ENCODE measurements at regions not wholly inside any gene's neighbourhood (a gene's known extent, or its start where the extent isn't known, plus 50 kb on each side); places are given as distances from the start of the nearest gene placed in this dataset.
"Not testable (repeated sequence)": the region's sequence is repeated elsewhere in the genome, so short reads cannot be mapped to it uniquely, and the experiment has no call there.

GRCh38 chr16:87196661-87197060, 120.5 kb downstream of the C16orf95 start:
- DNase-seq: no peak

GRCh38 chr16:87198328-87198832, 118.8 kb downstream of the C16orf95 start:
- no peak for DNase-seq

GRCh38 chr16:87198881-87199280, 118.3 kb downstream of the C16orf95 start:
- no peak for DNase-seq

- no peak for DNase-seq
Observed at GRCh38 chr16:87199379-87199778, 117.8 kb downstream of the C16orf95 start.

GRCh38 chr16:87199901-87200300, 117.3 kb downstream of the C16orf95 start:
- DNase-seq: no peak

GRCh38 chr16:87200637-87201036, 116.6 kb downstream of the C16orf95 start:
- no peak for DNase-seq

- DNase-seq: no peak
Observed at GRCh38 chr16:87201052-87201451, 116.1 kb downstream of the C16orf95 start.

- DNase-seq: no peak
Observed at GRCh38 chr16:87201790-87202189, 115.4 kb downstream of the C16orf95 start.

- no peak for DNase-seq
Observed at GRCh38 chr16:87202346-87202745, 114.8 kb downstream of the C16orf95 start.

GRCh38 chr16:87203060-87203656, 114.0 kb downstream of the C16orf95 start:
- peak; percentile 86 for DNase-seq

GRCh38 chr16:87206646-87207451, 110.3 kb downstream of the C16orf95 start:
- peak; percentile 51 for DNase-seq

- peak; percentile 65 for DNase-seq
Observed at GRCh38 chr16:87207509-87207908, 109.7 kb downstream of the C16orf95 start.

- peak; percentile 59 for DNase-seq
Observed at GRCh38 chr16:87207965-87208364, 109.2 kb downstream of the C16orf95 start.

- DNase-seq: not testable (repeated sequence)
Observed at GRCh38 chr16:87208968-87209367, 108.2 kb downstream of the C16orf95 start.

GRCh38 chr16:87209808-87210512, 107.2 kb downstream of the C16orf95 start:
- no peak for DNase-seq

- no peak for DNase-seq
Observed at GRCh38 chr16:87210894-87211293, 106.3 kb downstream of the C16orf95 start.

- DNase-seq: no peak
Observed at GRCh38 chr16:87212026-87212425, 105.2 kb downstream of the C16orf95 start.

GRCh38 chr16:87213536-87213935, 103.7 kb downstream of the C16orf95 start:
- no peak for DNase-seq

GRCh38 chr16:87216148-87216840, 100.9 kb downstream of the C16orf95 start:
- DNase-seq: no peak

GRCh38 chr16:87216841-87217275, 100.3 kb downstream of the C16orf95 start:
- peak; percentile 60 for DNase-seq

GRCh38 chr16:87217802-87218201, 99.4 kb downstream of the C16orf95 start:
- DNase-seq: not testable (repeated sequence)

- DNase-seq: no peak
Observed at GRCh38 chr16:87218281-87219055, 98.7 kb downstream of the C16orf95 start.
